ENCODE measurements at regions not wholly inside any gene's neighbourhood (a gene's known extent, or its start where the extent isn't known, plus 50 kb on each side); places are given as distances from the start of the nearest gene placed in this dataset.

GRCh38 chr3:20336572-20336971, 150.6 kb upstream of the SGO1 start:
- Mint-ChIP-seq H3K4me3 (no peak overlapping the region), H3K36me3 (no peaks in the 10 kb centered on the region), H3K9me3 (peaks cover 0 to 4% (median 0%) of the 10 kb centered on the region in 7 donors), H3K27ac (no peak overlapping the region), H3K4me1 (peaks cover 0 to 5% (median 0%) of the 10 kb centered on the region in 3 donors), H3K27me3 (peaks cover 0 to 6% (median 0%) of the 10 kb centered on the region in 3 donors)
- ATAC-seq (ENCODE audit: low read depth in 2 of 2) (no peak), DNase-seq (no peak)

GRCh38 chr3:20334842-20335241, 148.8 kb upstream of the SGO1 start:
- Mint-ChIP-seq H3K4me1 (peaks cover 0 to under 1% (median 0%) of the 10 kb centered on the region in 3 donors), H3K36me3 (no peaks in the 10 kb centered on the region)
- no peak for DNase-seq

GRCh38 chr3:20327889-20328288, 141.9 kb upstream of the SGO1 start:
- Mint-ChIP-seq H3K4me1 (peaks cover 4 to 9% (median 8%) of the 10 kb centered on the region in 3 donors), H3K9me3 (peaks cover 0 to 4% (median 0%) of the 10 kb centered on the region in 7 donors), H3K27me3 (no peaks in the 10 kb centered on the region), H3K4me3 (no peak overlapping the region), H3K36me3 (no peaks in the 10 kb centered on the region), H3K27ac (no peak overlapping the region)
- DNase-seq: no peak
- no peak for ATAC-seq (ENCODE audit: low read depth in 2 of 2)

More at GRCh38 chr3:20334842-20335241, 148.8 kb upstream of the SGO1 start:
- Mint-ChIP-seq H3K27me3 (peaks cover 0 to 6% (median 0%) of the 10 kb centered on the region in 3 donors), H3K27ac (no peak overlapping the region), H3K4me3 (no peak overlapping the region), H3K9me3 (peaks cover 0 to 4% (median 0%) of the 10 kb centered on the region in 7 donors)
- ATAC-seq (ENCODE audit: low read depth in 2 of 2): no peak

- Mint-ChIP-seq H3K27me3 (no peaks in the 10 kb centered on the region), H3K4me1 (peaks cover 4 to 9% (median 8%) of the 10 kb centered on the region in 3 donors), H3K9me3 (peaks cover 0 to 1% (median 0%) of the 10 kb centered on the region in 7 donors), H3K36me3 (no peaks in the 10 kb centered on the region), H3K4me3 (no peak overlapping the region), H3K27ac (peak overlapping the region in 1 of 6 donors; percentile 43)
- ATAC-seq (ENCODE audit: low read depth in 2 of 2) (no peak), DNase-seq (no peak)
Measured at GRCh38 chr3:20326541-20326940, 140.5 kb upstream of the SGO1 start.

GRCh38 chr3:20325563-20325962, 139.6 kb upstream of the SGO1 start:
- ATAC-seq (ENCODE audit: low read depth in 2 of 2): no peak
- peaks cover 0 to 1% (median 0%) of the 10 kb centered on the region in 7 donors for H3K9me3 Mint-ChIP-seq
- H3K27me3 Mint-ChIP-seq: no peaks in the 10 kb centered on the region
- H3K27ac Mint-ChIP-seq: no peak overlapping the region
- no peaks in the 10 kb centered on the region for H3K36me3 Mint-ChIP-seq
- no peak for DNase-seq
- no peak overlapping the region for H3K4me3 Mint-ChIP-seq
- H3K4me1 Mint-ChIP-seq: peaks cover 4 to 9% (median 8%) of the 10 kb centered on the region in 3 donors

- H3K4me3 Mint-ChIP-seq: no peak overlapping the region
- peaks cover 4 to 9% (median 8%) of the 10 kb centered on the region in 3 donors for H3K4me1 Mint-ChIP-seq
- no peaks in the 10 kb centered on the region for H3K27me3 Mint-ChIP-seq
- H3K27ac Mint-ChIP-seq: no peak overlapping the region
- peak; percentile 38 to 45 for ATAC-seq (ENCODE audit: low read depth in 2 of 2)
- peaks cover 0 to 1% (median 0%) of the 10 kb centered on the region in 7 donors for H3K9me3 Mint-ChIP-seq
- H3K36me3 Mint-ChIP-seq: no peaks in the 10 kb centered on the region
- DNase-seq: no peak
Measured at GRCh38 chr3:20324664-20325478, 138.9 kb upstream of the SGO1 start.

- no peaks in the 10 kb centered on the region for H3K36me3 Mint-ChIP-seq
- H3K4me1 Mint-ChIP-seq: peaks cover 4 to 9% (median 8%) of the 10 kb centered on the region in 3 donors
- no peaks in the 10 kb centered on the region for H3K27me3 Mint-ChIP-seq
- no peak for ATAC-seq (ENCODE audit: low read depth in 2 of 2)
- H3K9me3 Mint-ChIP-seq: peaks cover 0 to 1% (median 0%) of the 10 kb centered on the region in 7 donors
- no peak for DNase-seq
- peak overlapping the region in 2 of 6 donors; percentile 25 to 48 for H3K27ac Mint-ChIP-seq
- H3K4me3 Mint-ChIP-seq: no peak overlapping the region
Measured at GRCh38 chr3:20323307-20323927, 137.4 kb upstream of the SGO1 start.

GRCh38 chr3:20322085-20322484, 136.1 kb upstream of the SGO1 start:
- no peaks in the 10 kb centered on the region for H3K9me3 Mint-ChIP-seq
- no peak overlapping the region for H3K27ac Mint-ChIP-seq
- ATAC-seq (ENCODE audit: low read depth in 2 of 2) (no peak), DNase-seq (no peak)
- no peaks in the 10 kb centered on the region for H3K36me3 Mint-ChIP-seq
- no peaks in the 10 kb centered on the region for H3K27me3 Mint-ChIP-seq
- H3K4me3 Mint-ChIP-seq: no peak overlapping the region
- H3K4me1 Mint-ChIP-seq: peaks cover 4 to 9% (median 8%) of the 10 kb centered on the region in 3 donors

GRCh38 chr3:20321391-20322047, 135.5 kb upstream of the SGO1 start:
- H3K27me3 Mint-ChIP-seq: no peaks in the 10 kb centered on the region
- ATAC-seq (ENCODE audit: low read depth in 2 of 2) (no peak), DNase-seq (no peak)
- H3K4me1 Mint-ChIP-seq: peaks cover 4 to 9% (median 8%) of the 10 kb centered on the region in 3 donors
- H3K9me3 Mint-ChIP-seq: no peaks in the 10 kb centered on the region
- no peaks in the 10 kb centered on the region for H3K36me3 Mint-ChIP-seq
- H3K27ac Mint-ChIP-seq: no peak overlapping the region
- no peak overlapping the region for H3K4me3 Mint-ChIP-seq

GRCh38 chr3:20320489-20320888, 134.5 kb upstream of the SGO1 start:
- H3K4me1 Mint-ChIP-seq: peaks cover 4 to 8% (median 8%) of the 10 kb centered on the region in 3 donors
- H3K4me3 Mint-ChIP-seq: no peak overlapping the region
- no peaks in the 10 kb centered on the region for H3K36me3 Mint-ChIP-seq
- DNase-seq: no peak
- peak overlapping the region in 1 of 6 donors; percentile 31 for H3K27ac Mint-ChIP-seq
- no peak for ATAC-seq (ENCODE audit: low read depth in 2 of 2)
- no peaks in the 10 kb centered on the region for H3K27me3 Mint-ChIP-seq
- H3K9me3 Mint-ChIP-seq: no peaks in the 10 kb centered on the region

- Mint-ChIP-seq H3K4me3 (no peak overlapping the region), H3K36me3 (no peaks in the 10 kb centered on the region), H3K4me1 (no peaks in the 10 kb centered on the region), H3K27ac (no peak overlapping the region), H3K27me3 (no peaks in the 10 kb centered on the region), H3K9me3 (no peaks in the 10 kb centered on the region)
- ATAC-seq (ENCODE audit: low read depth in 2 of 2) (no peak), DNase-seq (no peak)
Measured at GRCh38 chr3:20319551-20319950, 133.5 kb upstream of the SGO1 start.

GRCh38 chr3:20317616-20318015, 131.6 kb upstream of the SGO1 start:
- H3K36me3 Mint-ChIP-seq: peaks cover 0 to 5% of the 10 kb centered on the region in 2 donors
- H3K9me3 Mint-ChIP-seq: peaks cover 0 to 1% (median 0%) of the 10 kb centered on the region in 7 donors
- ATAC-seq (ENCODE audit: low read depth in 2 of 2) (no peak), DNase-seq (no peak)
- H3K27ac Mint-ChIP-seq: no peak overlapping the region
- H3K27me3 Mint-ChIP-seq: no peaks in the 10 kb centered on the region
- H3K4me3 Mint-ChIP-seq: no peak overlapping the region
- H3K4me1 Mint-ChIP-seq: no peaks in the 10 kb centered on the region

GRCh38 chr3:20316238-20316637, 130.2 kb upstream of the SGO1 start:
- ATAC-seq (ENCODE audit: low read depth in 2 of 2): no peak
- Mint-ChIP-seq H3K27ac (peak overlapping the region in 1 of 6 donors; percentile 22), H3K36me3 (peaks cover 0 to 10% of the 10 kb centered on the region in 2 donors), H3K4me1 (no peaks in the 10 kb centered on the region), H3K27me3 (no peaks in the 10 kb centered on the region), H3K4me3 (no peak overlapping the region), H3K9me3 (peaks cover 0 to 4% (median 0%) of the 10 kb centered on the region in 7 donors)
- DNase-seq: no peak
